H9 (cell line): ENCODE measurements at regions not wholly inside any gene's neighbourhood (a gene's known extent, or its start where the extent isn't known, plus 50 kb on each side); places are given as distances from the start of the nearest gene placed in this dataset.

Experiments used
- DNase-seq: peaks from one replicate; pipeline ENCODE4 v3.0.0-alpha.2; 2017
- H2AFZ ChIP-seq: one replicate; pipeline ENCODE4 v1.6.1; 2013; ENCODE audit warnings: mild to moderate bottlenecking, low read length, control low read depth, moderate library complexity
- H2AK5ac ChIP-seq: 2 replicates; pipeline ENCODE4 v1.6.1; 2013; ENCODE audit warnings: low read length, control low read depth, mixed read lengths; ENCODE audit not compliant: insufficient read length
- H2BK120ac ChIP-seq: one replicate; pipeline ENCODE4 v1.6.1; 2013; ENCODE audit warnings: low read depth, mild to moderate bottlenecking, low read length, control low read depth, inconsistent platforms; ENCODE audit not compliant: poor library complexity, severe bottlenecking
- H2BK12ac ChIP-seq: 2 replicates; pipeline ENCODE4 v1.6.1; 2013; ENCODE audit warnings: low read length, control low read depth, mixed read lengths, low read depth; ENCODE audit not compliant: insufficient read length
- H2BK15ac ChIP-seq: 2 replicates; pipeline ENCODE4 v1.6.1; 2013; ENCODE audit warnings: low read depth, low read length, control low read depth
- H2BK20ac ChIP-seq: one replicate; pipeline ENCODE4 v1.6.1; 2013; ENCODE audit warnings: low read depth, mild to moderate bottlenecking, low read length, control low read depth, inconsistent platforms; ENCODE audit not compliant: poor library complexity, severe bottlenecking
- H2BK5ac ChIP-seq: 2 replicates; pipeline ENCODE4 v1.6.1; 2013; ENCODE audit warnings: low read length, control low read depth, mixed read lengths; ENCODE audit not compliant: insufficient read length
- H3K14ac ChIP-seq: 2 replicates; pipeline ENCODE4 v1.6.1; 2013; ENCODE audit warnings: low read length, control low read depth; ENCODE audit not compliant: insufficient read depth
- H3K18ac ChIP-seq: 2 replicates; pipeline ENCODE4 v1.6.1; 2013; ENCODE audit warnings: low read depth, mild to moderate bottlenecking, mixed read lengths, low read length, control low read depth; ENCODE audit not compliant: insufficient read length
- H3K23ac ChIP-seq: 2 replicates; pipeline ENCODE4 v1.6.1; 2013; ENCODE audit warnings: low read length, control low read depth, mixed read lengths, low read depth; ENCODE audit not compliant: insufficient read length
- H3K23me2 ChIP-seq: 2 replicates; pipeline ENCODE4 v1.6.1; 2013; ENCODE audit warnings: low read depth, mild to moderate bottlenecking, mixed read lengths, low read length, control low read depth; ENCODE audit not compliant: insufficient read length, poor library complexity, severe bottlenecking
- H3K27ac ChIP-seq: 2 replicates; pipeline ENCODE4 v1.5.1; 2013; ENCODE audit warnings: low read length, control low read depth, mixed read lengths, low read depth; ENCODE audit not compliant: insufficient read length
- H3K27me3 ChIP-seq: 2 replicates; pipeline ENCODE4 v1.6.1; 2013; ENCODE audit warnings: low read length, control low read depth, inconsistent platforms; ENCODE audit not compliant: insufficient read depth
- H3K4ac ChIP-seq: 2 replicates; pipeline ENCODE4 v1.6.1; 2013; ENCODE audit warnings: low read depth, mild to moderate bottlenecking, control low read depth, inconsistent platforms, low read length, moderate library complexity
- H3K4me1 ChIP-seq: 2 replicates; pipeline ENCODE4 v1.6.1; 2013; ENCODE audit warnings: low read length, control low read depth, inconsistent platforms; ENCODE audit not compliant: insufficient read depth
- H3K4me2 ChIP-seq: 2 replicates; pipeline ENCODE4 v1.6.1; 2013; ENCODE audit warnings: low read length, control low read depth, mixed read lengths; ENCODE audit not compliant: insufficient read length, insufficient read depth
- H3K56ac ChIP-seq: 2 replicates; pipeline ENCODE4 v1.6.1; 2013; ENCODE audit warnings: low read depth, mild to moderate bottlenecking, mixed read lengths, low read length, control low read depth; ENCODE audit not compliant: insufficient read length
- H3K79me1 ChIP-seq: 2 replicates; pipeline ENCODE4 v1.6.1; 2013; ENCODE audit warnings: low read depth, mild to moderate bottlenecking, moderate library complexity, low read length, control low read depth, inconsistent platforms; ENCODE audit not compliant: insufficient read depth, poor library complexity, severe bottlenecking
- H3K79me2 ChIP-seq: 2 replicates; pipeline ENCODE4 v1.6.1; 2013; ENCODE audit warnings: low read length, control low read depth, inconsistent platforms; ENCODE audit not compliant: insufficient read depth
- H3K9ac ChIP-seq: 2 replicates; pipeline ENCODE4 v1.6.1; 2013; ENCODE audit warnings: low read length, control low read depth, mixed read lengths; ENCODE audit not compliant: insufficient read length; ENCODE audit errors: extremely low read depth
- H3K9me3 ChIP-seq: one replicate; pipeline ENCODE4 v1.6.1; 2013; ENCODE audit warnings: low read depth, low read length, inconsistent platforms; ENCODE audit not compliant: control insufficient read depth
- H3T11ph ChIP-seq: one replicate; pipeline ENCODE4 v1.6.1; 2013; ENCODE audit warnings: mild to moderate bottlenecking, low read length, control low read depth, inconsistent platforms
- H4K20me1 ChIP-seq: one replicate; pipeline ENCODE4 v1.6.1; 2013; ENCODE audit not compliant: control insufficient read depth, insufficient read length, insufficient read depth
- H4K5ac ChIP-seq: 2 replicates; pipeline ENCODE4 v1.6.1; 2013; ENCODE audit warnings: low read depth, mild to moderate bottlenecking, mixed read lengths, low read length, control low read depth; ENCODE audit not compliant: insufficient read length
- H4K8ac ChIP-seq: replicated peaks from 2 replicates; pipeline ENCODE4 v1.6.1; 2013; ENCODE audit warnings: low read length, control low read depth, mixed read lengths, low read depth; ENCODE audit not compliant: insufficient read length
- H4K91ac ChIP-seq: 2 replicates; pipeline ENCODE4 v1.6.1; 2013; ENCODE audit warnings: low read depth, mild to moderate bottlenecking, moderate library complexity, mixed read lengths, low read length, control low read depth; ENCODE audit not compliant: insufficient read length
- H3K27ac Mint-ChIP-seq, 3 experiments: 2 replicates in 2 of 3; 3 replicates in 1 of 3; pipeline ENCODE4 v1.8.0; 2020 to 2021; ENCODE audit warnings: mixed read lengths in 3 of 3, mild to moderate bottlenecking in 1 of 3, moderate library complexity in 1 of 3
- H3K27me3 Mint-ChIP-seq: 2 replicates; pipeline ENCODE4 v1.8.0; 2021; ENCODE audit warnings: low read depth, mild to moderate bottlenecking, moderate library complexity, mixed read lengths
- H3K36me3 Mint-ChIP-seq, 3 experiments: 2 replicates in 2 of 3; 3 replicates in 1 of 3; pipeline ENCODE4 v1.8.0; 2020 to 2021; ENCODE audit warnings: low read depth in 3 of 3, mixed read lengths in 3 of 3; ENCODE audit not compliant: insufficient read depth in 1 of 3
- H3K4me1 Mint-ChIP-seq, 2 experiments: 2 replicates each; pipeline ENCODE4 v1.8.0; 2020; ENCODE audit warnings: mixed read lengths in 2 of 2
- H3K4me3 Mint-ChIP-seq, 2 experiments: 2 replicates in 1 of 2; 3 replicates in 1 of 2; pipeline ENCODE4 v1.8.0; 2020 to 2021; ENCODE audit warnings: mild to moderate bottlenecking in 2 of 2, mixed read lengths in 2 of 2, moderate library complexity in 1 of 2
- H3K9me3 Mint-ChIP-seq, 2 experiments: 2 replicates in 1 of 2; 3 replicates in 1 of 2; pipeline ENCODE4 v1.8.0; 2020; ENCODE audit warnings: mild to moderate bottlenecking in 2 of 2, mixed read lengths in 2 of 2, moderate library complexity in 1 of 2
- WGBS: extraction: QIAGEN DNeasy Blood & Tissue Kit; methylation state at CpG from one replicate; pipeline ENCODE4 v1.1.7; 2013; ENCODE audit warnings: missing lambda C conversion rate, low lambda C conversion rate, mixed read lengths; ENCODE audit not compliant: insufficient read length; ENCODE audit errors: extremely low coverage; 5-methylcytosine and 5-hydroxymethylcytosine counted together
- TF ChIP-seq, protein P1 (sequence below): fragments of 200-600 bp; sonication (generic); conservative IDR thresholded peaks from 3 replicates; pipeline ENCODE4 v1.8.0; 2021; ENCODE audit warnings: antibody characterized with exemption, mild to moderate bottlenecking

- no peak overlapping the region for H4K91ac ChIP-seq
- no peak overlapping the region for H3K56ac ChIP-seq
- no peak overlapping the region for H2BK120ac ChIP-seq
- H3K79me1 ChIP-seq = no peaks in the 10 kb centered on the region
- no peak overlapping the region for H3K27ac Mint-ChIP-seq
- H2BK5ac ChIP-seq = no peak overlapping the region
- H3K4me1 Mint-ChIP-seq = no peaks in the 10 kb centered on the region
- TF ChIP-seq, protein P1, sequence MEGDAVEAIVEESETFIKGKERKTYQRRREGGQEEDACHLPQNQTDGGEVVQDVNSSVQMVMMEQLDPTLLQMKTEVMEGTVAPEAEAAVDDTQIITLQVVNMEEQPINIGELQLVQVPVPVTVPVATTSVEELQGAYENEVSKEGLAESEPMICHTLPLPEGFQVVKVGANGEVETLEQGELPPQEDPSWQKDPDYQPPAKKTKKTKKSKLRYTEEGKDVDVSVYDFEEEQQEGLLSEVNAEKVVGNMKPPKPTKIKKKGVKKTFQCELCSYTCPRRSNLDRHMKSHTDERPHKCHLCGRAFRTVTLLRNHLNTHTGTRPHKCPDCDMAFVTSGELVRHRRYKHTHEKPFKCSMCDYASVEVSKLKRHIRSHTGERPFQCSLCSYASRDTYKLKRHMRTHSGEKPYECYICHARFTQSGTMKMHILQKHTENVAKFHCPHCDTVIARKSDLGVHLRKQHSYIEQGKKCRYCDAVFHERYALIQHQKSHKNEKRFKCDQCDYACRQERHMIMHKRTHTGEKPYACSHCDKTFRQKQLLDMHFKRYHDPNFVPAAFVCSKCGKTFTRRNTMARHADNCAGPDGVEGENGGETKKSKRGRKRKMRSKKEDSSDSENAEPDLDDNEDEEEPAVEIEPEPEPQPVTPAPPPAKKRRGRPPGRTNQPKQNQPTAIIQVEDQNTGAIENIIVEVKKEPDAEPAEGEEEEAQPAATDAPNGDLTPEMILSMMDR = no peak
- no peak overlapping the region for H2AFZ ChIP-seq
- no peak overlapping the region for H3K4me2 ChIP-seq
- H3T11ph ChIP-seq = no peak overlapping the region
- H3K27me3 ChIP-seq = no peaks in the 10 kb centered on the region
- DNase-seq = no peak
- H4K5ac ChIP-seq = no peak overlapping the region
- no peaks in the 10 kb centered on the region for H3K9me3 Mint-ChIP-seq
- H3K23ac ChIP-seq = no peak overlapping the region
- H2BK12ac ChIP-seq = no peak overlapping the region
- no peaks in the 10 kb centered on the region for H3K23me2 ChIP-seq
- no CpG with 5 or more reads among the region's 2 CpGs for WGBS
- no peak overlapping the region for H2AK5ac ChIP-seq
- no peaks in the 10 kb centered on the region for H3K27me3 Mint-ChIP-seq
- H2BK15ac ChIP-seq = no peak overlapping the region
- H3K4me3 Mint-ChIP-seq = no peak overlapping the region
- no peaks in the 10 kb centered on the region for H4K20me1 ChIP-seq
- no peak overlapping the region for H3K14ac ChIP-seq
- H3K18ac ChIP-seq = no peak overlapping the region
- H3K9ac ChIP-seq = no peak overlapping the region
- H2BK20ac ChIP-seq = no peak overlapping the region
- no peaks in the 10 kb centered on the region for H3K79me2 ChIP-seq
- no peaks in the 10 kb centered on the region for H3K4me1 ChIP-seq
- no peak overlapping the region for H4K8ac ChIP-seq
- H3K36me3 Mint-ChIP-seq = no peaks in the 10 kb centered on the region
- no peak overlapping the region for H3K27ac ChIP-seq
- H3K9me3 ChIP-seq = no peaks in the 10 kb centered on the region
- no peak overlapping the region for H3K4ac ChIP-seq
Observed at GRCh38 chr18:70650878-70651277, 362.0 kb downstream of the SOCS6 start.
